K562 (cell line): ENCODE measurements at regions not wholly inside any gene's neighbourhood (a gene's known extent, or its start where the extent isn't known, plus 50 kb on each side); places are given as distances from the start of the nearest gene placed in this dataset.

ENCODE experiments used
- ATAC-seq: fragments of 200-7000 bp; cut with Tn5 transposase; 3 replicates; pipeline ENCODE4 v1.9.1; 2020; ENCODE audit warnings: moderate library complexity
- BruUV-seq: library from RNA; stranded (reverse); fragments of 400-500 nt; replicated peaks from 2 replicates; lab custom pipeline; 2021; lab: Mats Ljungman, UMichigan
- CTCF ChIA-PET: fragments of 300-600 bp; formaldehyde crosslinking; extraction: SDS; loops from one replicate; lab custom pipeline; 2021; ENCODE audit warnings: low intra/inter-chr PET ratio; lab: Yijun Ruan, JAX
- POLR2A ChIA-PET: fragments of 300-600, 350-650 bp; sonication (Branson Sonifier 250); formaldehyde crosslinking; extraction: SDS; loops from one replicate; lab custom pipeline; 2021; ENCODE audit warnings: antibody characterized with exemption, inconsistent platforms; lab: Yijun Ruan, JAX
- DNase-seq, 4 experiments: peaks; one replicate each; pipeline versions ENCODE4 v3.0.0 to v3.0.0-alpha.2; 2011 to 2018; ENCODE audit warnings: low spot score in 3 of 4, mixed read lengths in 3 of 4; ENCODE audit errors: extremely low read depth in 1 of 4
- FAIRE-seq: peaks from 2 replicates; lab custom pipeline; 2011; peaks lifted over from hg19 to GRCh38; lab: Jason Lieb, UNC
- H2AFZ ChIP-seq: 2 replicates; pipeline ENCODE4 v1.6.0; 2011; ENCODE audit warnings: low read depth, low read length, control low read depth, inconsistent platforms
- H3K27ac ChIP-seq: fragments of 200-600 bp; 3 replicates; pipeline ENCODE4 v1.8.0; 2011; ENCODE audit warnings: low read depth, mild to moderate bottlenecking, control low read depth, inconsistent platforms, low read length, moderate library complexity, mixed read lengths; ENCODE audit errors: extremely low read depth
- H3K27me3 ChIP-seq, 2 experiments: fragments of 300-600 bp in 1 of 2; 2 replicates in 1 of 2; 3 replicates in 1 of 2; pipeline versions ENCODE4 v1.6.0 to v1.8.0; 2011; ENCODE audit warnings: inconsistent platforms in 2 of 2, low read length in 2 of 2, mild to moderate bottlenecking in 1 of 2, mixed read lengths in 1 of 2, moderate library complexity in 1 of 2; ENCODE audit not compliant: control insufficient read depth in 2 of 2, insufficient read depth in 2 of 2
- H3K36me3 ChIP-seq: fragments of 300-600 bp; 3 replicates; pipeline ENCODE4 v1.8.0; 2011; ENCODE audit warnings: mild to moderate bottlenecking, low read length, inconsistent platforms; ENCODE audit not compliant: control insufficient read depth, insufficient read depth
- H3K4me1 ChIP-seq, 2 experiments: fragments of 200-600 bp in 1 of 2; replicated peaks in 1 of 2; 2 replicates in 1 of 2; 3 replicates in 1 of 2; pipeline versions ENCODE4 v1.5.1 to v1.8.0; 2011; ENCODE audit warnings: inconsistent platforms in 2 of 2, low read length in 2 of 2, mild to moderate bottlenecking in 1 of 2, mixed read lengths in 1 of 2, moderate library complexity in 1 of 2; ENCODE audit not compliant: control insufficient read depth in 2 of 2, insufficient read depth in 2 of 2
- H3K4me2 ChIP-seq: 2 replicates; pipeline ENCODE4 v1.6.1; 2011; ENCODE audit warnings: low read length, control low read depth, inconsistent platforms, mixed read lengths; ENCODE audit not compliant: insufficient read depth
- H3K4me3 ChIP-seq: fragments of 200-600 bp; sonication (generic), shearing (Covaris generic); 2 replicates; pipeline ENCODE4 v1.5.1; 2016; ENCODE audit warnings: control low read depth, inconsistent platforms
- H3K79me2 ChIP-seq: fragments of 200-600 bp; 3 replicates; pipeline ENCODE4 v1.8.0; 2011; ENCODE audit warnings: low read length, inconsistent platforms; ENCODE audit not compliant: control insufficient read depth, insufficient read depth
- H3K9ac ChIP-seq, 2 experiments: 2 replicates each; pipeline versions ENCODE4 v1.6.0 to v1.6.1; 2011; ENCODE audit warnings: low read depth in 2 of 2, low read length in 2 of 2, control low read depth in 1 of 2, inconsistent platforms in 1 of 2, mild to moderate bottlenecking in 1 of 2, mixed read lengths in 1 of 2; ENCODE audit not compliant: insufficient read depth in 1 of 2
- H3K9me1 ChIP-seq: one replicate; pipeline ENCODE4 v1.6.0; 2011; ENCODE audit warnings: inconsistent platforms, mild to moderate bottlenecking, low read length, moderate library complexity; ENCODE audit not compliant: control insufficient read depth, insufficient read depth
- H3K9me3 ChIP-seq: replicated peaks from 2 replicates; pipeline ENCODE4 v1.5.1; 2011; ENCODE audit warnings: low read depth, low read length, inconsistent platforms; ENCODE audit not compliant: control insufficient read depth, insufficient read depth
- H4K20me1 ChIP-seq: replicated peaks from 2 replicates; pipeline ENCODE4 v1.6.1; 2011; ENCODE audit warnings: low read length, inconsistent platforms, mixed read lengths; ENCODE audit not compliant: control insufficient read depth, insufficient read depth
- CTCF ChIP-seq, 3 experiments: IDR thresholded peaks in 2 of 3; conservative IDR thresholded peaks in 1 of 3; 2 replicates each; pipeline ENCODE4 v1.5.1; 2011 to 2012; ENCODE audit warnings: low read length in 3 of 3, mild to moderate bottlenecking in 3 of 3, control low read depth in 2 of 3, improper control_type of control experiment in 1 of 3, inconsistent platforms in 1 of 3, low read depth in 1 of 3, mixed read lengths in 1 of 3, moderate library complexity in 1 of 3; ENCODE audit not compliant: insufficient read depth in 2 of 3
- NR2C1 ChIP-seq, 2 experiments: fragments of 450-650 bp; IDR thresholded peaks; 2 replicates each; pipeline ENCODE4 v1.6.1; 2017; ENCODE audit warnings: mild to moderate bottlenecking in 2 of 2, antibody characterized with exemption in 1 of 2, inconsistent platforms in 1 of 2, missing compliant biosample characterization in 1 of 2, missing genetic modification characterization in 1 of 2
- SPI1 ChIP-seq: IDR thresholded peaks from 2 replicates; pipeline ENCODE4 v1.6.1; 2011; ENCODE audit warnings: low read depth, low read length, control low read depth, borderline replicate concordance
- TSC22D4 ChIP-seq: fragments of 450-650 bp; IDR thresholded peaks from 2 replicates; pipeline ENCODE4 v1.6.1; 2016; ENCODE audit warnings: missing genetic modification characterization, missing biosample characterization, control low read depth
- WGBS: fragments of 100-300 bp; shearing (Covaris generic); methylation state at CpG from one replicate; pipeline ENCODE4 v1.1.6; 2016; ENCODE audit warnings: low coverage, mixed read lengths; ENCODE audit not compliant: insufficient coverage; ENCODE audit errors: missing lambda C conversion rate; 5-methylcytosine and 5-hydroxymethylcytosine counted together
- in situ Hi-C: fragments of 300-500 bp; cut with MboI; formaldehyde crosslinking; loops from 4 replicates; pipeline ENCODE4 v1.15.0; 2018; ENCODE audit warnings: inconsistent platforms, mixed read lengths
- intact Hi-C: fragments of 100-400 bp; cut with micrococcal nuclease; formaldehyde crosslinking; loops from 2 replicates; pipeline ENCODE4 v1.14.2; 2022
- TF ChIP-seq, protein P1 (sequence below): fragments of 150-350 bp; IDR thresholded peaks from 2 replicates; pipeline ENCODE4 v1.6.1; 2014; ENCODE audit warnings: low read depth, mild to moderate bottlenecking, low read length, borderline replicate concordance
- TF ChIP-seq, protein P2 (sequence below), 2 experiments: fragments of 450-650 bp; formaldehyde crosslinking in 1 of 2; IDR thresholded peaks; 2 replicates each; pipeline versions ENCODE4 v1.4.0 to v1.6.1; 2014 to 2020; ENCODE audit warnings: mild to moderate bottlenecking in 2 of 2, borderline replicate concordance in 1 of 2, low read depth in 1 of 2

- peak; percentile 44 for FAIRE-seq
- Histone ChIP-seq H3K9me1 (no peaks in the 10 kb centered on the region), H3K36me3 (no peaks in the 10 kb centered on the region), H3K9ac (no peak overlapping the region), H3K9me3 (no peaks in the 10 kb centered on the region), H3K4me2 (no peak overlapping the region), H3K27ac (no peak overlapping the region), H4K20me1 (no peaks in the 10 kb centered on the region), H3K27me3 (no peaks in the 10 kb centered on the region), H3K4me1 (no peaks in the 10 kb centered on the region), H2AFZ (no peak overlapping the region), H3K4me3 (no peak overlapping the region), H3K79me2 (no peaks in the 10 kb centered on the region)
- in situ Hi-C loops, result no loop called here
- no TSS peak for BruUV-seq
- intact Hi-C loops, result loop anchor here (1.0 to 10.0 kb wide), 4 partner anchors 294 to 1146 kb away; no protein-coding TSS in a partner anchor
- ChIA-PET CTCF (interaction anchor here (0.9 kb wide), 1 partner anchor 295 kb away, joined by 3 read pairs; no protein-coding TSS in a partner anchor), POLR2A (no interaction called here)
- DNase-seq, result peak; percentile 9 to 40 (median 20)
- WGBS, result 3% methylated on average over 6 of the region's 6 CpGs
- no peak for ATAC-seq
- no peak for TF ChIP-seq NR2C1 (IDR thresholded peaks at IDR 0.05)
- TF ChIP-seq NR2C1 (tag; IDR thresholded peaks at IDR 0.05), result no peak
- no peak for TF ChIP-seq SPI1
- TF ChIP-seq TSC22D4 (tag), result no peak
- TF ChIP-seq, protein P1, sequence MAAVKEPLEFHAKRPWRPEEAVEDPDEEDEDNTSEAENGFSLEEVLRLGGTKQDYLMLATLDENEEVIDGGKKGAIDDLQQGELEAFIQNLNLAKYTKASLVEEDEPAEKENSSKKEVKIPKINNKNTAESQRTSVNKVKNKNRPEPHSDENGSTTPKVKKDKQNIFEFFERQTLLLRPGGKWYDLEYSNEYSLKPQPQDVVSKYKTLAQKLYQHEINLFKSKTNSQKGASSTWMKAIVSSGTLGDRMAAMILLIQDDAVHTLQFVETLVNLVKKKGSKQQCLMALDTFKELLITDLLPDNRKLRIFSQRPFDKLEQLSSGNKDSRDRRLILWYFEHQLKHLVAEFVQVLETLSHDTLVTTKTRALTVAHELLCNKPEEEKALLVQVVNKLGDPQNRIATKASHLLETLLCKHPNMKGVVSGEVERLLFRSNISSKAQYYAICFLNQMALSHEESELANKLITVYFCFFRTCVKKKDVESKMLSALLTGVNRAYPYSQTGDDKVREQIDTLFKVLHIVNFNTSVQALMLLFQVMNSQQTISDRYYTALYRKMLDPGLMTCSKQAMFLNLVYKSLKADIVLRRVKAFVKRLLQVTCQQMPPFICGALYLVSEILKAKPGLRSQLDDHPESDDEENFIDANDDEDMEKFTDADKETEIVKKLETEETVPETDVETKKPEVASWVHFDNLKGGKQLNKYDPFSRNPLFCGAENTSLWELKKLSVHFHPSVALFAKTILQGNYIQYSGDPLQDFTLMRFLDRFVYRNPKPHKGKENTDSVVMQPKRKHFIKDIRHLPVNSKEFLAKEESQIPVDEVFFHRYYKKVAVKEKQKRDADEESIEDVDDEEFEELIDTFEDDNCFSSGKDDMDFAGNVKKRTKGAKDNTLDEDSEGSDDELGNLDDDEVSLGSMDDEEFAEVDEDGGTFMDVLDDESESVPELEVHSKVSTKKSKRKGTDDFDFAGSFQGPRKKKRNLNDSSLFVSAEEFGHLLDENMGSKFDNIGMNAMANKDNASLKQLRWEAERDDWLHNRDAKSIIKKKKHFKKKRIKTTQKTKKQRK, result no peak
- peak; percentile 32 to 69 (median 60); a peak in 5 of 6 replicates for TF ChIP-seq CTCF (IDR thresholded peaks at IDR 0.05 in 2 of 3, conservative IDR thresholded peaks at IDR 0.05 in 1 of 3; ENCODE audit: insufficient read depth in 2 of 3, low read depth in 1 of 3, low read length in 3 of 3)
- TF ChIP-seq, protein P2, sequence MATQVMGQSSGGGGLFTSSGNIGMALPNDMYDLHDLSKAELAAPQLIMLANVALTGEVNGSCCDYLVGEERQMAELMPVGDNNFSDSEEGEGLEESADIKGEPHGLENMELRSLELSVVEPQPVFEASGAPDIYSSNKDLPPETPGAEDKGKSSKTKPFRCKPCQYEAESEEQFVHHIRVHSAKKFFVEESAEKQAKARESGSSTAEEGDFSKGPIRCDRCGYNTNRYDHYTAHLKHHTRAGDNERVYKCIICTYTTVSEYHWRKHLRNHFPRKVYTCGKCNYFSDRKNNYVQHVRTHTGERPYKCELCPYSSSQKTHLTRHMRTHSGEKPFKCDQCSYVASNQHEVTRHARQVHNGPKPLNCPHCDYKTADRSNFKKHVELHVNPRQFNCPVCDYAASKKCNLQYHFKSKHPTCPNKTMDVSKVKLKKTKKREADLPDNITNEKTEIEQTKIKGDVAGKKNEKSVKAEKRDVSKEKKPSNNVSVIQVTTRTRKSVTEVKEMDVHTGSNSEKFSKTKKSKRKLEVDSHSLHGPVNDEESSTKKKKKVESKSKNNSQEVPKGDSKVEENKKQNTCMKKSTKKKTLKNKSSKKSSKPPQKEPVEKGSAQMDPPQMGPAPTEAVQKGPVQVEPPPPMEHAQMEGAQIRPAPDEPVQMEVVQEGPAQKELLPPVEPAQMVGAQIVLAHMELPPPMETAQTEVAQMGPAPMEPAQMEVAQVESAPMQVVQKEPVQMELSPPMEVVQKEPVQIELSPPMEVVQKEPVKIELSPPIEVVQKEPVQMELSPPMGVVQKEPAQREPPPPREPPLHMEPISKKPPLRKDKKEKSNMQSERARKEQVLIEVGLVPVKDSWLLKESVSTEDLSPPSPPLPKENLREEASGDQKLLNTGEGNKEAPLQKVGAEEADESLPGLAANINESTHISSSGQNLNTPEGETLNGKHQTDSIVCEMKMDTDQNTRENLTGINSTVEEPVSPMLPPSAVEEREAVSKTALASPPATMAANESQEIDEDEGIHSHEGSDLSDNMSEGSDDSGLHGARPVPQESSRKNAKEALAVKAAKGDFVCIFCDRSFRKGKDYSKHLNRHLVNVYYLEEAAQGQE (IDR thresholded peaks at IDR 0.05; ENCODE audit: borderline replicate concordance), result peak; percentile 46; the same call in 1 of the 2 replicates
- TF ChIP-seq, protein P2 (CRISPR knock-in tag; IDR thresholded peaks at IDR 0.05; ENCODE audit: low read depth), result no peak
Measured at GRCh38 chr7:113698556-113699220, 220.1 kb downstream of the PPP1R3A start.
